WERI-Rb-1 (cell line): ENCODE measurements at regions not wholly inside any gene's neighbourhood (a gene's known extent, or its start where the extent isn't known, plus 50 kb on each side); places are given as distances from the start of the nearest gene placed in this dataset.

ENCODE experiments used
- DNase-seq: peaks from one replicate; pipeline ENCODE4 v3.0.0-alpha.2; 2020
- H3K27ac ChIP-seq: fragments of 250-450 bp; sonication (Bioruptor Pico); 2 replicates; pipeline ENCODE4 v1.5.1; 2020; ENCODE audit warnings: mild to moderate bottlenecking, moderate library complexity
- H3K27me3 ChIP-seq: fragments of 250-450 bp; sonication (Bioruptor Pico); 2 replicates; pipeline ENCODE4 v1.5.1; 2021; ENCODE audit warnings: mild to moderate bottlenecking, low read depth, moderate library complexity; ENCODE audit not compliant: insufficient read depth, severe bottlenecking
- H3K36me3 ChIP-seq: fragments of 250-450 bp; sonication (Bioruptor Pico); 2 replicates; pipeline ENCODE4 v1.5.1; 2020; ENCODE audit warnings: mild to moderate bottlenecking, moderate library complexity
- H3K4me3 ChIP-seq: 2 replicates; pipeline ENCODE4 v1.5.1; 2011; ENCODE audit warnings: low read depth, mild to moderate bottlenecking, control low read depth, low read length
- H3K9me3 ChIP-seq: fragments of 250-450 bp; sonication (Bioruptor Pico); 2 replicates; pipeline ENCODE4 v1.5.1; 2021; ENCODE audit warnings: mild to moderate bottlenecking, moderate library complexity; ENCODE audit not compliant: severe bottlenecking
- CTCF ChIP-seq: IDR thresholded peaks from 2 replicates; pipeline ENCODE4 v1.5.1; 2011; ENCODE audit warnings: low read depth, mild to moderate bottlenecking, control low read depth, inconsistent platforms, low read length

DNA sequence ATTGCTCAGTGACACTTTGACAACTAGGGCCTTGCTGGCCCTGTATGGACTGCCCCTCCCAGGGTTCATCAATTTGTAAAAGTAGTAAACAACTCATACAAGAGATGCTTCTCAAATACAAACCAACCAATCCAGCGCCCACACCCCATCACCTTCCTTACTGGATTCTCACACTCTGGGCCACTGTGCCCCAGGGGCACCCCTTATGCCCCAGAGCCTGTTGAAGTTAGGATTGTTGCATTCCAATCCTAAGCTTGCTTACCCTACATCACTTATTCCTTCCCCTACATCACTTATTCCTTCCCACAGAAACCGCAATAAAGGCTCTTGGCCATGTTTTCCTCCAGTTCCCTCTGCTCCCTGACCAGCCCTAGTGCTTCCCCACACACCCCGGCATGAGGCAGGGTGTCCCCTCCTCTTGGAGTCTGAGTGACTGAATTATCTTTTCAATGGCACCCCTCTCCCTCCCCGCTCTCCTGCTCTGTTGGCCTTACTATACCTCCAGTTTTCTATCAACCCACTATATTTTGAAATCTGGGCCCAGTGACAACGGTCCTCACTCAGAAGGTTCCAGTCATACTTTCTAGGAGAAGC, 182.4 kb upstream of the S1PR3 start:
- DNase-seq = no peak
- Histone ChIP-seq H3K9me3 (no peaks in the 10 kb centered on the region), H3K4me3 (no peak overlapping the region), H3K36me3 (no peaks in the 10 kb centered on the region), H3K27ac (no peak overlapping the region), H3K27me3 (no peaks in the 10 kb centered on the region)
- no peak for TF ChIP-seq CTCF

DNA sequence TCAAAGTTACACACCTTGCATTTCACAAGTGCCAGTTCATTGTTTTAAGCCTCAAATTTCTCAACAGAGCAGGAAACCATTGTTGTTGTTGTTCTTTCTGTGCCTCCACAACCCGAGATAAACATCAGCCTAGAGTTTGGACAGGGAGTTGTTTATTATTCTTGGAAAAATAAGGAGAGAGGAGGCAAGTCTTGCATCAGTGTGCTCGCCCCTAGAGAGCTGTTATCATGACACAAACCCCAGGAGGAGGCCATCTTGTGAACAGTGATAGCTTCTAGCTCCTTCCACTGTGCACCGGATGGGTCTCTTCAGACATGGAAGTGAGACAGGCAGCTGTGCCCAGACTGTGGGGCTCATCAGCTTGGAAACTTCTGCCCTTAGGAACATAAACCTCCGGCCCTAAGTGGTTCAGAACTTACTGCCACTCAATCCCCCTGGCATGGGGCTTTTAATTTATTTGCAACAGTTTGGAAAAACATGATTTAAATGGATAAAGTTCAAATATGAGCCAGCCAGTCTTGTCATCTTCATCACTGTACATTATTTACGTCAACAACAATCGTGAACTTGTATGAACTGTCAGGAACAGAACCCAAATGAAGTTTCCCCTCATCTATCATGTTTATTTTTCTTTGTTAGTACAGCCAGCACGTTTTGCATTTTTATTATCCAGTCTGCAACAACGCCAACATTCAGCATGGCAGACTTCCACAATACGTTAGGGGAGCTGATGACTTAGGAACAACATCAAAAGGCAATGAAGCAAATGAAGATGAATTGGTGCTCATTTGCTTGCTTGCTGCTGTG, 181.7 kb upstream of the S1PR3 start:
- Histone ChIP-seq H3K27me3 (no peaks in the 10 kb centered on the region), H3K36me3 (no peaks in the 10 kb centered on the region), H3K4me3 (no peak overlapping the region), H3K27ac (no peak overlapping the region), H3K9me3 (no peaks in the 10 kb centered on the region)
- DNase-seq = no peak
- TF ChIP-seq CTCF = no peak

- no peak overlapping the region for H3K27ac ChIP-seq
- no peaks in the 10 kb centered on the region for H3K27me3 ChIP-seq
- no peaks in the 10 kb centered on the region for H3K36me3 ChIP-seq
- DNase-seq = no peak
- TF ChIP-seq CTCF = no peak
- no peaks in the 10 kb centered on the region for H3K9me3 ChIP-seq
- no peak overlapping the region for H3K4me3 ChIP-seq
Measured at GRCh38 chr9:88810826-88811225, 180.4 kb upstream of the S1PR3 start.

DNA sequence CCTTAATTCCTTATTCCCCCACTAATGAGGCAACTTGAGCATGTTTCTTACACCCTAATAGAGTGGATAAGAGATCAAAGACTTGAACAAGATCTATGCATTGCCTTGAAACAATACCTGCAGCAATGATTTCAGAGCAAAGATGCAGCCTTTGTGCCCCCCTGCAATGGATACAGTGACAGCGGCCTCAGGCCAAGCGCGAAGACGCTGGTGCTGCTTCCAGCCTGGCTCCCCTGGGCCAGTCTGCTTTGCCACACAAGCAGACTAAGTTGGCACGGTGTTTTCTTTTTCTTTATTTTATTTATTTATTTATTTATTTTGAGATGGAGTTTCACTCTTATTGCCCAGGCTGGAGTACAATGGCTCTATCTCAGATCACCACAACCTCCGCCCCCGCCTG, 179.8 kb upstream of the S1PR3 start:
- TF ChIP-seq CTCF = no peak
- no peaks in the 10 kb centered on the region for H3K9me3 ChIP-seq
- no peak for DNase-seq

DNA sequence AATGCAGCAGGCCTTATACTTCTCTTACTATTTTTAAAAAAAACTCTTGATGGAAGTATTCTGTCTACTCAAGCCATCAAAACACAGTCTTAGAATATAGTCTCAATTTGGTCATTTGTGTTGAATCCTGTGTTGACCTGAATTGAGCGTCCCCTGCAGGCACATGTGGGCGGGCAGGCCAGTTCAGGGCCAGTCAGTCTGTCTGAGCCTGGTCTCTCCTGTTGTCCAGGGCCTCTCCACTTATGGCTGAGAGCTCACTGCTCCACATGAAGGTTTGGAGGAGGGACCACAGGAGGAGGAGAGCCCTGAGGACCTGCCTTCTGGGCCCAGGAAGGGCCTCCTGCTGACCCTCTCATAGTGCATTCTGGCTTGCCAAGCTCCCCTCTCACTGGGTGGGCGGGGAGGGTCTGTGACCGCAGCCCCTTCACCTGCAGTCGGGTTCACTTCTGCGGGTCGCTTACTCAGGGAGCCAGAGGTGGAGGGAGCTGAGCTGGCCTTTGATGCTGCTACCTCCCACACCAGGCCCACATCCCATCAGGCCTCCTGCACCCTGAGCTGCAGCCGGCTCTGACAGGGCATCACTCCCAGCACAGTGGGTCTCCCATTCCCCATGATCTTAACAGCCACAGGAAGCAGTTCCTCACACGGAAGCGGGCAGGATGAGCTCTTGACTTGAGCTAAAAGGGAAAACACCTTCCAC, 178.2 kb upstream of the S1PR3 start:
- Histone ChIP-seq H3K27me3 (no peaks in the 10 kb centered on the region), H3K4me3 (no peak overlapping the region), H3K36me3 (no peaks in the 10 kb centered on the region), H3K27ac (no peak overlapping the region), H3K9me3 (no peaks in the 10 kb centered on the region)
- no peak for DNase-seq
- no peak for TF ChIP-seq CTCF

More for the DNA sequence above, 179.8 kb upstream of the S1PR3 start:
- no peaks in the 10 kb centered on the region for H3K27me3 ChIP-seq
- no peak overlapping the region for H3K4me3 ChIP-seq
- no peak overlapping the region for H3K27ac ChIP-seq
- H3K36me3 ChIP-seq = no peaks in the 10 kb centered on the region
